ENCODE measurements at regions not wholly inside any gene's neighbourhood (a gene's known extent, or its start where the extent isn't known, plus 50 kb on each side); places are given as distances from the start of the nearest gene placed in this dataset.

DNA sequence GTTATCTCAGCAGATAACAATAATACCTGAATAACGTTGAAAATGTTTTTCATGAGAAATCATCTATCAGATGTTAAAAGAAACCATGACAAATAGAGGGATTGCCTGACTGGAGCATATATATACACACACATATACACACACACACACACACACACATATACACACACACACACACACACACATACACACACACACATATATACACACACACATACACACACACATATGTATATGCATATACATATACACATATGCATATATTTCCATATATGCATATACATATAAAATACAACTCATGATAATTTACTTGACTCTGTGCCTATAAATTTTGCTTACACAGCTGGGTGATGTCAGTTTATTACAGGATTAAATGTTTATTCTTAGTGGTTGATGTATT, 847.3 kb upstream of the ADAMTS5 start:
- TF ChIP-seq SMC3 (conservative IDR thresholded peaks at IDR 0.05; ENCODE audit: insufficient read depth, low read depth, low read length), result no peak
- TF ChIP-seq, protein P1, sequence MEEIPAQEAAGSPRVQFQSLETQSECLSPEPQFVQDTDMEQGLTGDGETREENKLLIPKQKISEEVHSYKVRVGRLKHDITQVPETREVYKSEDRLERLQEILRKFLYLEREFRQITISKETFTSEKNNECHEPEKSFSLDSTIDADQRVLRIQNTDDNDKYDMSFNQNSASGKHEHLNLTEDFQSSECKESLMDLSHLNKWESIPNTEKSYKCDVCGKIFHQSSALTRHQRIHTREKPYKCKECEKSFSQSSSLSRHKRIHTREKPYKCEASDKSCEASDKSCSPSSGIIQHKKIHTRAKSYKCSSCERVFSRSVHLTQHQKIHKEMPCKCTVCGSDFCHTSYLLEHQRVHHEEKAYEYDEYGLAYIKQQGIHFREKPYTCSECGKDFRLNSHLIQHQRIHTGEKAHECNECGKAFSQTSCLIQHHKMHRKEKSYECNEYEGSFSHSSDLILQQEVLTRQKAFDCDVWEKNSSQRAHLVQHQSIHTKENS (CRISPR knock-in tag; IDR thresholded peaks at IDR 0.05), result no peak
- no peak for TF ChIP-seq PKNOX1 (IDR thresholded peaks at IDR 0.05)
- TF ChIP-seq, protein P2, sequence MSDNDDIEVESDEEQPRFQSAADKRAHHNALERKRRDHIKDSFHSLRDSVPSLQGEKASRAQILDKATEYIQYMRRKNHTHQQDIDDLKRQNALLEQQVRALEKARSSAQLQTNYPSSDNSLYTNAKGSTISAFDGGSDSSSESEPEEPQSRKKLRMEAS (CRISPR knock-in tag; IDR thresholded peaks at IDR 0.05), result no peak
- TF ChIP-seq ATF2 (CRISPR knock-in tag; IDR thresholded peaks at IDR 0.05), result no peak
- TF ChIP-seq IRF2 (CRISPR knock-in tag; IDR thresholded peaks at IDR 0.05), result no peak
- no peak for TF ChIP-seq EZH2 (IDR thresholded peaks at IDR 0.05; ENCODE audit: borderline replicate concordance, low read depth, low read length)
